ENCODE measurements at regions not wholly inside any gene's neighbourhood (a gene's known extent, or its start where the extent isn't known, plus 50 kb on each side); places are given as distances from the start of the nearest gene placed in this dataset.

- DNase-seq (ENCODE audit: extremely low read depth, low read depth, low spot score), result no peak
These were observed 253.0 kb downstream of the TSHZ3 start for GRCh38 chr19:31096062-31096830.

DNA sequence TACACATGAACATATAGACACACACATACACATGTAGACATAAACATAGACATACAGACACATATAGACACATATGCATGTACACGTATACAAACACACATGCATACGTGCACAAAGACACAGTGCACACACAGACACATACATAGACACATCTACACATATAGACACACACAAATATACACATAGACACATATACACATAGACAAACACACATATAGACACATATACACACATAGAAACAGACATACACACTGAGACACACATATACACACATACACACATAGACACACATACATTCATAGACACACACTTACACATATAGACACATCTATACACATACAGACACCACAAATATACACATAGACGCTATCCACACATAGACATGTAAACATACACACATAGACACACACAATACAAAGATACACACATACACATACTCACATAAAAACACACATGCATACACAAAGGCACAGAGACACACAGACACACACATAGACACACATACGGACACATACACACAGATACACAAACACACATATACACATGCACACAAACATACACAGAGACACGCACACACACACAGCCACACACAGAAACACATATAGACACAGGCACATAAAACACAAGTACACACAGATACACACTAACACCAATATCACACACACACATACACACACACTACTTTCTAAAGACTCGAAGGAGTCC is 254.0 kb downstream of the TSHZ3 start:
- DNase-seq (ENCODE audit: extremely low read depth, low read depth, low spot score), result no peak

- DNase-seq (ENCODE audit: extremely low read depth, low read depth, low spot score), result no peak
These were observed 257.0 kb downstream of the TSHZ3 start for GRCh38 chr19:31092274-31092673.

- DNase-seq (ENCODE audit: extremely low read depth, low read depth, low spot score), result no peak
These were observed 259.6 kb downstream of the TSHZ3 start for GRCh38 chr19:31089681-31090080.

- no peak for DNase-seq (ENCODE audit: extremely low read depth, low read depth, low spot score)
These were observed 264.1 kb downstream of the TSHZ3 start for GRCh38 chr19:31085125-31085524.

GRCh38 chr19:31083105-31083504 is 266.1 kb downstream of the TSHZ3 start:
- DNase-seq (ENCODE audit: extremely low read depth, low read depth, low spot score), result no peak

GRCh38 chr19:31075146-31075655 is 274.0 kb downstream of the TSHZ3 start:
- no peak for DNase-seq (ENCODE audit: extremely low read depth, low read depth, low spot score)

- no peak for DNase-seq (ENCODE audit: extremely low read depth, low read depth, low spot score)
These were observed 274.8 kb downstream of the TSHZ3 start for GRCh38 chr19:31074199-31075125.

DNA sequence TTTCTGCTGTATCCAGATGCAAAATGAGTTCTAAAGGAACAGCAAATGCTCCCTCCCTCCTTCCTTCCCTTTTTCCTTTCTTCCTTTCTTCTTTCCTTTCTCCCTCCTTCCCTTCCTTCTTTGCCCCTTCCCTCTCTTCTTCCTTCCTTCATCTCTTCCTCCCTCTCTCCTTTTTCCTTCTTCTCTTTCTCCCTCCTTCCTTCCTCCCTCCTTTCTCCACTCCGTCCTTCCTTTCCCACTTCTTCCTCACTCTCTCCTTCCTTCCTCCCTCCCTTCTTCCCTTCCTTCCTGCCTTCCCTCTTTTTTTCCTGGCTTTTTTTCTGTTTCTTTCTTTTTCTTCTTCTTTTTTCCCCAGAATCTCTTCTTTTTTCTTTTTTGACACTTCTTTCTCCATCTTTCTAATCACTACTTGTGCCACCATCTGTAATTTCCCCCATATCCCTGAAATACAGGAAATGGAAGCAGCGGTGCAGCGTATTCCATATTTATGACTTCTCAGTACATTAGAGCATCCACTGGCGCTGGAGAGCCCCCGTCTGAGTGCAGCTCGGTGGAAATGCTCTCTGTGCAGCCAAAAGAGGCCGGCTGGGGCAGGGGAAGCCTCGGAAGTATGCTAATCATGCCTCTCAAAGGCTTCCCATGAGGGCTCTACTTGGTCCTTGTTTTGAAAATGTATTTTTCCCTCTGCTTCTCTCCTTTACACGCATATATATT is 275.6 kb downstream of the TSHZ3 start:
- DNase-seq (ENCODE audit: extremely low read depth, low read depth, low spot score), result no peak

GRCh38 chr19:31072451-31072850 is 276.8 kb downstream of the TSHZ3 start:
- no peak for DNase-seq (ENCODE audit: extremely low read depth, low read depth, low spot score)

DNA sequence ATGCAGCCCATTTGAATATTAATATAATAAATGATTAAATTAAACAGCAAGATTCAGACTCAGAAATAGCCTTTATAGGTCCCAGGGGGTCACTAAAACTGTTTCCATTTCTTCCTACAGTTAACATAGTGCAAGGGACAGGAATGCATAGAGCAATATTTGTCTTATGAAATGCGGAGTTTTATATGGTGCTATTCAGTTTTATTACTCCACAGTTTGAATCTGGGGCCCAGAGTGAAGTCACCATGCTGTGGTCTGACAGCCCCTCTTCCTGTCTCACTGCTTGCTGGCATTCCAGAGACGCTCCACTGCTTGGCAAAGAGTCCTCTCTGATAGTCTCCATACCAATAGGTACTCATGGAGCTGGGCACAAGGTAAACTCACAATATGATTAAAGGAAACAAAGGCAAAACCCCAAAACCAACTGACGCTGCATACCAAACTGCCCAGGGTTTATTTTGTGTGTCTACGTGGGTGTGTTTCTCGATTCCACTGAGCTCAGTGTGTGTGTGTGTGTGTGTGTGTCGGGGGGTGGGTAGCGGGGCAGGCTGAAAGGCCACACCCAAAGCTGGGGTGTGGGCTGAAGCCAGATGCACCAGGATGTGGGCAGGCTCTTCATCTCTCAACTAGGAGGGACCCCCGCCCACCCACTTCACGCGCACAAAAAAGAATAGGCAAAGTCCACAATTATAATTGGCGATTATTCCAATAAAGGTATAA is 277.9 kb downstream of the TSHZ3 start:
- no peak for DNase-seq (ENCODE audit: extremely low read depth, low read depth, low spot score)

GRCh38 chr19:31070146-31071065 is 278.8 kb downstream of the TSHZ3 start:
- no peak for DNase-seq (ENCODE audit: extremely low read depth, low read depth, low spot score)

GRCh38 chr19:31068268-31068667 is 281.0 kb downstream of the TSHZ3 start:
- DNase-seq (ENCODE audit: extremely low read depth, low read depth, low spot score), result no peak

- DNase-seq (ENCODE audit: extremely low read depth, low read depth, low spot score), result no peak
These were observed 282.9 kb downstream of the TSHZ3 start for GRCh38 chr19:31066385-31066784.

- no peak for DNase-seq (ENCODE audit: extremely low read depth, low read depth, low spot score)
These were observed 284.7 kb downstream of the TSHZ3 start for GRCh38 chr19:31064491-31064890.

- DNase-seq (ENCODE audit: extremely low read depth, low read depth, low spot score), result no peak
These were observed 290.4 kb downstream of the TSHZ3 start for GRCh38 chr19:31058676-31059340.

GRCh38 chr19:31057476-31057875 is 291.8 kb downstream of the TSHZ3 start:
- no peak for DNase-seq (ENCODE audit: extremely low read depth, low read depth, low spot score)

DNA sequence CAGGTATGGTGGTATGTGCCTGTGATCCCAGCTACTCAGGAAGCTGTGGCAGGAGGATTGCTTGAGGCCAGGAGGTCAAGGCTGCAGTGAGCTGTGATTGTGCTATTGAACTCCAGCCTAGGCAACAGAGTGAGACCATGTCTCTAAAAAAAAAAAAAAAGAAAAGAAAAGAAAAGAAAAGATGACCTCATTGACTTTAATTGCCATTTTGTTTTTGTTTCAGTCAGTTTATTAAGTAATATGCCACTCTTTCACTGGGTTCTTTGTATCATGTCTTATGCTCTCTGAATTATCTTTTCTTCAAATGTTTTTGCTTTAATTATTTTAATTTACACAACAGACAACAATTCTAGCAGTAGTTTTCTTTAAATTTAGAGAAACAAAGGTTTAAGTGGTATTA is 293.8 kb downstream of the TSHZ3 start:
- no peak for DNase-seq (ENCODE audit: extremely low read depth, low read depth, low spot score)
